ENCODE measurements at regions not wholly inside any gene's neighbourhood (a gene's known extent, or its start where the extent isn't known, plus 50 kb on each side); places are given as distances from the start of the nearest gene placed in this dataset.
"Not testable (repeated sequence)": the region's sequence is repeated elsewhere in the genome, so short reads cannot be mapped to it uniquely, and the experiment has no call there.

GRCh38 chr5:166637295-166637694 is 1654.2 kb upstream of the WWC1 start:
- DNase-seq = no peak

GRCh38 chr5:166639151-166639550 is 1652.3 kb upstream of the WWC1 start:
- no peak for DNase-seq

DNA sequence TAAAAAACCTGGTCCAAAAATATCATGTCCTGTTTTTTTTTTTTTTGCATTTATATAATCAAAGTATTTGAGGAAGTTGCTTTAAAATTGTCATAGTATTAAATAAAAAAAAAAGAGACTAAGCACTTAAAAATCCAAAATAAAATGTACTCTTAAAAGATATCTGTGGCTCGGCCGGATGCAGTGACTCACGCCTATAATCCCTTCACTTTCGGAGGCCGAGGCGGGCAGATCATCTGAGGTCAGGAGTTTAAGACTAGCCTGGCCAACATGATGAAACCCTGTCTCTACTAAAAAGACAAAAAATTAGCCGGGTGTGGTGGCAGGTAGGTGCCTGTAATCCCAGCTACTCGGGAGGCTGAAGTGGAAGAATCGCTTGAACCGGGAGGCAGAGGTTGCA is 1651.3 kb upstream of the WWC1 start:
- not testable (repeated sequence) for DNase-seq

DNA sequence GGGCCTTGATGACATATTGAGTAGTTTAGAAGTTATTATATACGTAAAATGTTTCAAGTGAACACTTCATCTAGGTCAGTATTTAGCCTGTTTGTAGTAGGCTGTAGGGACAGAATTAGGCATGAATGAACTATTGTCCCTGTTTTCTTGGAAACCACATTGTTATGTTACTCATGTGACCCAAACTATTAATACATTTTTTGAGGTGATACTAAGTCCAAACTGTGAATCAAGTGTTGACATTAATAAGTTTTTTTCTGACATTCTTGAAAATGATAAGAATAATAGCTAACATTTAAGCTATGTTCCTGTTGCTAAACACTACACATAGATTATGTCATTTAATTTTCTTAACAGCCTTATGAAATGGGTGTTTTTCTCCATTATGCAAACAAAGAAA is 1642.7 kb upstream of the WWC1 start:
- no peak for DNase-seq

- DNase-seq = no peak
Observed at GRCh38 chr5:166649676-166650075, 1641.8 kb upstream of the WWC1 start.

- DNase-seq = no peak
Observed at GRCh38 chr5:166651234-166651633, 1640.2 kb upstream of the WWC1 start.

DNA sequence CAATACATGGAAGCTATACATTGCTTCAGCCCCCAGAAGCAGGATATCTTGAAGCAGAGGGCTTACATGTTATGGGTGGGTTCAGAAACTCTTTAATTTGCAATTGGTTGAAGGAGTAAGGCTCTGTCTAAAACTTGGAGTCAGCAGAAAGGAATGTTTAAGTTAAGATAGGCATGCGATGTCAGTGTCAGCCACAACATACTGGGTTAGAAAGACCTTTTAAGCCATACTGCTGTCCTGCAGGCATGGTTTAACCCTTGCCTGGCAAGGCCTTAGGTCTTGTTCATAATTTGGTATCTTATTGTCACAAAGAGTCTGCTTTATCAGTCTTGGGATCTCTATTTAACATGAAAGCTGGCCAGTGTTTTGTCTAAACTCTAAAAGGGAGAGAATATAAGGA is 1619.6 kb upstream of the WWC1 start:
- DNase-seq = no peak

- no peak for DNase-seq
Observed at GRCh38 chr5:166672431-166672830, 1619.0 kb upstream of the WWC1 start.

DNA sequence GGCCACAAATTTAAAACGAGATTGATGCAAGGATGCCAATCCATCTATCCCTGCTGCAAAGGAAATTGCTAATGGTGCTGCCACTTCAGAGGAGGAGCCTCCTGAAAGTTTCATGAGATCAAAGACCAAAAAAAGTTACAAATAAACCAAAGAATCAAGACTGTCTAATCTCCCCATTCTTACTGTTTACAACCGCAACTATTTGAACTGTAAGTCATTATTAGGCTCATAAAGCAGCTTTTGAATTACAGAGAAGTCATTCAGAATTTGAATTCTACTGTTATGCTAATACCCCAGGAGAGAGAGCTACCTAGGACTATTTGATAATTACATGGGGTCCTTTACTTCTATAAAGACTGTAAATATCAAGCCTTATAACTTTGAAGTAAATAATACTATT is 1613.6 kb upstream of the WWC1 start:
- no peak for DNase-seq

DNA sequence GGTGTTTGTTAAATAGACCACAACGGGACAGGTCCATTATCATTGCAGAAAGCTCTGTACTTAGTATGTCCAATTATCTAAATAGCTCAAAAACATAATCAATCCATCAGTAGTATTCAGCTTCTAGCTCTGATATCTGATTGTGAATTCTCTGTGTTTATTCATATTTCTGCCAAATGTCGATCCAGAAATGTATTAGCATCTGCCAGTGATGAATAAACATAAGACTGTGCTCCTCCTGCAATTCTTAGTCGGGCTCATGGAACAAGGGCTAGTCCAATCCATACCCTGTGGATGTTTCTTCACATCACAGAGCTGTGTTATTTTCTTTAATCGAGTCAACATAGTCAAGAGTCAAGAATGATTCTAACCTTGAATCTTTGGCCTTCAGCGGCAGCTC is 1612.1 kb upstream of the WWC1 start:
- DNase-seq = no peak

DNA sequence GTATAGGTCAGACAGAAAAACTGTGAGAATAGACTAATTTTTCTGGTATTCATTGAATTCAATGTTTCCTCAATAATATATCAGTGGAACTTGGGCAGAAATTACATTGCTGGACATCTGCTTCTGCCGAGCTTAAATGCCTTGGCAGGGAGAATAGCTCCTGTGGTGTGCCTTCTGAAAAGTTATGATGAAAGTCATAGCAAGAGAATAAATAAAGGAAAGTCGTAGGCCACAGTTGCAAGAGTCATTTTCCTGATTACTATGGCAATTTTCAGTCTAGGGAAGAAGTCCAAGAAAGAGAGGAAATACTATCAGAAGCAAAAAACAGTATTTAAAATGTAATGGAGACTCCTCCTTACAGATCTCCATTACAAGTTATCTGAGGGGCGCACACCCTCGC is 1596.1 kb upstream of the WWC1 start:
- no peak for DNase-seq

GRCh38 chr5:166708291-166708690 is 1583.2 kb upstream of the WWC1 start:
- no peak for DNase-seq

DNA sequence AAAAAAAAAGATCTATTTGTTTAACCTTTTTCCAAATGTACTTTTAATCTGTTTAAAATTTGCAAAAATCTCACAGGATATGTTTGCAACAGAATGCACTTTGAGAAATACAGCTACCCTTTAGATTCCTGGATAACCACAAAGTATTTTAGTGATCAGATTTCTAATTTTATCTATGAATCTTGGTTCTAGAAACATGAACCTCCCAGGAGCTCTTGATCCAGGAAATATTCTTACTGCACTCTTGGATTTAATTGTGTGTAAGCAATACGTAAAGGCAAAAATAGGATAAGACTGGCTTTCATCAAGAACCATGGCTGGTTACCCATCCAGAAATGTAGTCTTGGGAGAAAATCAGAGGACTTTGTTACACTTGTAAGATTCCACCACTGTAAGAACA is 1581.8 kb upstream of the WWC1 start:
- no peak for DNase-seq

DNA sequence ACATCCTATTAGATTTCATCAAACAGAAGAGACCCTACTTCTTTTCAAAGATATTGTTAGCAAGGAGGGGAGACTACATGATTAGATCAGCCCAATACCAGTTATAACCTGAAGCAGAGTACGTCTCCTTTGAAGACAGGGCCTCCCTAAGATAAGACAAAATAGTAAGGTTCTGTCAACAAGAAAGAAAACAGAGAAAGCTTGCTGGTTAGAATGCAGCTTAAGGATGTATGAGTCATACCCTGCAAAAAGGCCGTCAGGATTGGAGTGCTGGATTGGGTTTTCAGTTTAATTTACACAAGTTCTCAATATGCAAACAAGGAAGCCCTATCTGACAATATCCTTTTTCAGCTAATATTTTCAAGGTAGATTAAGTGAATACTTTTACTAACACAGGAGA is 1581.2 kb upstream of the WWC1 start:
- DNase-seq = no peak

DNA sequence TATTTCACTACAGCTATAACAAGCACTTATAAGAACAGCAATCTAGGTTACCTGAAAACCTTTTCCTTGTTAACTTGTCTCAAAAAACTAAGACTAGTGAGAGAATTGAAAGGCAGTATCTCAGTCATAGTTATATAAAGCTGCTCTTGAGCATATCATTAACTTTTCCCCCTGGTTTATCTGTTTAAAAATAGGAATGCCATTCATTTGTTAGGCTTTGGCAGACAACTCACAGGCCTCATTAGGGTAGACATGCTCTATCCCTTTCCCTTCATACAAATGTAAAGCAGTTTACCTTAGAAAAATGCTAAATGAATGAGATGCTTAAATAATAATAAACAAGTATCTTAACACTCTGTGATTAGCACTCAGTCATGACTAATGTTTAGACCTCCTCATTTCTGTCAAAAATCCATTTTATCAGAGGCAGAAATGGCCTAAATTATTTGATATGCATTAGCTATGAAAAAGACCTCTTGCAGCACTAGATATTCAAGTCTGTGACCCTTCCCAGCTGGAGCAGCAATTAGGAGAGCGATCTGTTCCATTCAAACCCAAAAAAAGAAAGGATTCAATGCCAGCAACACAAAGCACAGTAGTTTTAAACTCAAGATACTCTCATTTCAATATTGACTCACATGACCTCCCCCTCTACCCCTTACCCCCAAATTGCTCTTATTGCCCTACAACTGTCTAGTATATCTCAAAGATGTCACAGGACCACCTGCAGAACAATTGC is 1578.8 kb upstream of the WWC1 start:
- DNase-seq = no peak

- DNase-seq = no peak
Observed at GRCh38 chr5:166713295-166713694, 1578.2 kb upstream of the WWC1 start.

GRCh38 chr5:166716856-166717492 is 1574.5 kb upstream of the WWC1 start:
- DNase-seq = no peak

- no peak for DNase-seq
Observed at GRCh38 chr5:166719991-166720390, 1571.5 kb upstream of the WWC1 start.

GRCh38 chr5:166722939-166723338 is 1568.5 kb upstream of the WWC1 start:
- DNase-seq = no peak

DNA sequence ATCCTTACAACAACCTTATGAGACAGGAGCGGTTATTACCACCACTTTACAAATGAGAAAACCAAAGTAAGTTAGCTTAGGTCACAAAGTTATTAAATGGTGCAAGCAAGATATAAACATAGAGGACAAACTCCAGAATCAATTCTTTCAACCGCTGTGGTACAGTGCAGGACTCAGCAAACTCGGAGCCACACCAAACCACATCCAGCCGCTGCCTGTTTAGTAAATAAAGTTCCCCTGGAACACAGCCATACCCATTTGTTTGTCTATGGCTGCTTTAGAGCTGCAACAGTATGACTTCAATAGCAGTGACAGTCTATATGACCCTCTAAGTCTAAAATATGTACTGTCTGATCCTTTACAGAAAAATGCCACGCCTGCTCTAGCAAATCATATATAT is 1567.2 kb upstream of the WWC1 start:
- no peak for DNase-seq

DNA sequence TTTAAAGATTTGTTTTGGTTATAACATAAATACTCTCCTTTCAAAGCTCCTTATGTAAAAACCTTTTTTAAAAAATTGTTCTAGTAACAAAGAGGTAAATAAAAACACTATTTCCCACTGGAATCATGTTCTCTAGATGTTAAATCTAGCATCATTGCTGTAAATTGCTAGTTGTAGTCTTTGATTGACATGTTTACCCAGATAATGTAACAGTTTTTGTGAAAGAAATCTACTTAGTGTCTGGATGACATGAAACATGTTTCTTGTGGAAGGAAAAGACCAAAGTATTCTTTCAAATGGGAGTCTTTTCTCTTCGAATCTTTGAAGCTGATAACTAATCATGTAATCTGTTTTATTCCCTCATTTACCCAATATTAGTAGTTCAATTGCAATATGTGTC is 1565.9 kb upstream of the WWC1 start:
- no peak for DNase-seq

DNA sequence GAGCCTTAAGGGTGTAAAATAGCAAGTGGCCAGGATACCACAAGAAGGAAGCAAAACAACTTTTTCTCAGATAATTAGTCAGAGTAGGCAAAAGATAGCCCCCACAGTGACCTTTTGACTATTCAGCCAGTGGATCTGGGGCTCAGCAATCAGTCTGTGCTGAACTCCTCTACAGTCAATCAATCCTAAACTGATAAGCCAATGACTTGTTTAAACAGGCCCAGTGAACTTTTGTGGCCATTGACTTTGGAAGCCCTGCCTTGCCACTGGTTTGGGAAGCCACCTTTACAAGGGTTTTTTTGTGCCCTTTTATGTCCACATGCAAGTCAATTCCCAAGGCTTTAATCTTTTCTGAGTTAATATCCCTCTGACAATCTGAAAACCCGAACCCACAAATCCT is 1565.0 kb upstream of the WWC1 start:
- DNase-seq = no peak

DNA sequence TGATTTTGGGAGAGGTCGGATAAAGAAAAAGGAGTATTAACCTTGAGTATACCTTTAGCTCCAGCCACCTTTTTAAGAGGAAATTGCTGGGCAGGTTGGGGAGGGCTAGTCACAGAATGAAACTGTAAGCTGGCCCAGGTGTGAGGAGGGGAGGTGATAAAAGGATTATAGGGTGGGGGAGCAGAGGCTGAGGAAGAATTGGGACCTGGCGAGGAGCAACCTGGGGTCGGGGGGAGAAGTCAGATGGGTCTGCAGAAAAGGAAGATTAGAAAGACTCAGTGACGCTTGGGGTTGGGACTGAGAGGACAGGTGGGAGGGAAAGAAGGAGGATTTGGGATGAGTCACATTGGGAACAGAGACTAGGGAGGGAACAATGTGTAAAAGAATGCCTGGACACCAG is 1548.5 kb upstream of the WWC1 start:
- not testable (repeated sequence) for DNase-seq

DNA sequence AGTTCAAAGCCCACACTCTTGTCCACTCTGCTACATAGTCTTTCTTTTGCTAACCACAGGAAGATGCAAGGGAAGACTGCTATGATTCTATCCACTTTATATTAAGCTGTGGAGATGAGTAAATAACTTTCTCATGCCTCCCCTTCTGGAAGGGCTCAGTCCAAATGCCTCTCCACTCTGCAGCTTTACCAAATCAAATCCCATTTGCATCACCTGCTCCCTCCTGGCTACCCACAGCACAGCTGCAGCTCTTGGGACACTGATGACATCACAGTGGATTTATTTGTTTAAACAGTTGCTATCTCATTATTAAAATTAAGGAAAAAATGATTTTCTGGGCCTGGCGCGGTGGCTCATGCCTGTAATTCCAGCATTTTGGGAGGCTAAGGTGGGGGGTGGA is 1544.9 kb upstream of the WWC1 start:
- no peak for DNase-seq

DNA sequence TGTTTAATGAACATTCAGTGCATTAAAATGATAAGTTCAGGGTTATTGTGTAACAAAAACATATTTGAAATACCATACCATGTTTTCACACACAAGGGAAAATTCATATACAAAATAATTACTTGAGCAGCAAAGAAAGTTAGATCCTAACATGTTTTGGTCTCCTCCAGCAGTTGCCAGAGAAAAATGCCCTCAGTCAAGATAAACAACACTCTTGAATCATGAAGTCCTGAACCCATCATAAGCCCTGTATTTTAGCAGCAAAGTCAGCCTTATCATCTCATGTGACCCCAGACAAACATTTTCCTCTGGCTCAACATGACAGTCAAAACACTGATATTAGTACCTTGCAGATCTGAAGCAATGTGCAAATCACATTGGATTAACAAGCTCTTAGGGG is 1541.1 kb upstream of the WWC1 start:
- DNase-seq = no peak

Data from NCI-H1436 (cell line).